ENCODE measurements at regions not wholly inside any gene's neighbourhood (a gene's known extent, or its start where the extent isn't known, plus 50 kb on each side); places are given as distances from the start of the nearest gene placed in this dataset.

GRCh38 chr18:47758000-47758399, 172.5 kb downstream of the SMAD2 start:
- no peak for DNase-seq

DNA sequence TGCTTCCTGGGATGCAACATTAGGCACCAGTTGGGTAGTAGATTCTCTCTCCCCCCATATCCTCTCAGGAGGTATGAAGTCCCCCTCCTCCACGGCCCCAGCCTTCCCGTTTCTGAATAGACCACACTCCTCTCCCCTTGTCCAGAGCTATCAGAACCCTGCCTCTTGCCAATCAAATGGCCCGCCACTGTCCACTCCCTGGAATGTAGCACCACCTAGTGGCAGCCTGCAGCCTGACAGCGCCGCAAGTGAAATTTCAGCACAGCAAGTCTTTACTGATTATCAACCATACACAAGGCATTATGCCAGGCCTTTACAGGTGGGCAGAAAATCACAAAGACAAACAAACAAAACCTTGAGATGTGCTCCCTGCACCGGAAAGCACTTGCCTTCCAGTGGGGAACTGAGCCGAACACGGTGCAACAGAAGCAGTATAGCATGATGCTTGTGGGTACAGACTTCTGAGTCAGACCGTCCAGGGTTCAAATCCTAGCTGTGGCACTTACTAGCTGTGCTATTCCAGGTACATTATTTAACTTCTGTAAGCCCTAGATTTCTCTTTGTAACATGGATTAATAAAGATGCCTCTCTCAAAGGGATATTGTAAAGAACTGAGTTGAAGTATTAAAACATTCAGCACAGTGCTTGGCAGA, 174.0 kb downstream of the SMAD2 start:
- peak in 3 of 5 experiments; percentile 26 to 45 (median 34) for DNase-seq

DNA sequence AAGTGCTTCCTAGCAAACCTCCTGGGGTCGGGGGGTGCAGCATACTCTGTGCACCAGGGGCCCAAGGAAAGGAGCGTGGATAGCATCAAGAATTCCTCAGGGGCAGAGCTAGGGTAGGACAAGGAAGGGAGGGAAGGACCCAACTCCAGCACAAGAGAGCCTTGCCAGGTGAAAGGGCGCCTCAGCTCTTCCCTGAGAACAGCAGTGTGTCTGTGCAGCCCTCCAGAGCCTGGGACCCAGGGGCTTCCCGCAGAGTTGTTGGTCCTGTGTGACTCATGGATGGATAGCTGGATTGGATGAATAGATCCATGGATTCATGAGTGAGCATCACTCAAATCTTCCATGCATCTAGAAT, 175.4 kb downstream of the SMAD2 start:
- DNase-seq: no peak

DNA sequence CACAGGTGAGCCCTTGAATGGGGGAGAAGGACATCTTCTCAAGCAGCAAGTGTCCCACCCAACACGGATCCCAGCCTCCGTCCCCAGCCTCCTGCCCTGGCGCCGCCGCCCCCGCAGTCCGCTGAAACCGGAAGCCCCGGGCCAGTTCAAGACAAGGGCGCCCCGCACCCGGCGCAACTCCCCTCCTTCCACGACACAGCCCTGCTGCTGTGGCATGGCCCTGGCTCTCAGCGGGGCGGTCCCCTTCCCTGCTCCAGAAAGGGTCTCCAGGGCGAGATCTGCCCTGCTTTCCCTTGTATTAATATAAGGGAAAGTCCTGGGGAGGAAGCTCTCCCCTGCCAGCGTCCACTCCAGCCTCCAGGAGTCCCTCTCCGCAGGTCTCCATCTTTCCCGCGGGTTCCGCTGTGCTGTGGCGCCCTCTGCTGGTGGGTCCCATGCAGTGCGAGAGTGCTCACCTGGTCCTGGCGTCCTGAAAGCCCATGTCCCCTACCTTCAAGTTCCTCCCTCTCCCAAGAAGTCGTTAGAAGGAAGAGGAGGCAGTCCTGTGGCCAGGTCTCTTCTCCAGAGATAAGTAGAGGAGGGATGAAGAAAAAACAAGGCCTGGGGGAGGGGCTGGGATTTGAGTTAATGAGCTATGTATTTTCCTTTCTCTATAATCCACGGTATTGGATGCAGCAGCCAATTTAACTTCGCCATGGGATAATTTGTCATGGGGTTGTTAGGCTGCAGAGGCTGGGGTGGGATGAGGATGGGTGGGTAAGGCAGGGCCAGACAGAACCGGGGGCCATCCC, 176.0 kb downstream of the SMAD2 start:
- peak in 4 of 5 experiments; percentile 29 to 36 (median 34) for DNase-seq

DNA sequence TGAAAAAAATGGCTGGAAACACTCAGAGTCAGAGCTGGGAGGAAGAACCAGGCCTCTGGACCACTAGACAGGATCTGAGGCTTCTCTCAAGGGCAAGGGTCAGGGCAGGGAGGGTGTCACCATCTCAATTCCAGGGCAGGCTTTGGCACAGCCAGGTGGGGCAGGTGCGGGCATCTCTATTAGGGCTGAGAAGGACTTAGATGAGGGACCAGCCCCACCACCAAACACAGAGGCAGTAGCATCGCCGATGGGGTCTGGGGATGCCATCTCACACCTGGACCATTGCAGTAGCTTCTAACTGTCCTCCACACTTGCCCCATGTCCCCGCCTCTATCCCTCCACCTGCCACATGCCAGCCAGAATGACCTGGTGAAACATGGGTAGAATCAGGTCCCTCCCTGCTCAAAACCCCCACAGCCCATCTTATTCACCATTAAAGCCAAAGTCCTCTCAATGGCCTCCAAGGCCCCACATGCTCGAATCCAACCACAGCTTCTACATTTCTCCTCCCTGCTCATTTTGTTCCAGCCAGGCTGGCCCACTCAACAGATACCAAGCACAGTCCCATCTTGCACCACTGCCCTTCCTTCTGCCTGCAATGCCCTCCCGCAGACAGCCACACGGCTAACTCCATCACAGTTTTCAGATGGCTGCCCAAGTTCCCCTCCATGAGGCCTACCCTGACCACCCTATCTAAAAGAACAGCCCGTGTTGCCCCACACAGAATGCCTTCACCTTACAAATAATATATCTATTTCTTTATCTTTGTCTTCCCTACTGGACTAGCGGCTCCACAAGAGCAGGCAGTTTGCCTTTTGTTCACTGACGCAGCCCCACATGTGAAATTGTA, 177.4 kb downstream of the SMAD2 start:
- DNase-seq: no peak

GRCh38 chr18:47750889-47751423, 179.5 kb downstream of the SMAD2 start:
- no peak for DNase-seq

GRCh38 chr18:47749600-47749973, 180.9 kb downstream of the SMAD2 start:
- DNase-seq: no peak

- DNase-seq: peak; percentile 63 to 74 (median 71)
Measured at GRCh38 chr18:47748847-47749599, 181.4 kb downstream of the SMAD2 start.

DNA sequence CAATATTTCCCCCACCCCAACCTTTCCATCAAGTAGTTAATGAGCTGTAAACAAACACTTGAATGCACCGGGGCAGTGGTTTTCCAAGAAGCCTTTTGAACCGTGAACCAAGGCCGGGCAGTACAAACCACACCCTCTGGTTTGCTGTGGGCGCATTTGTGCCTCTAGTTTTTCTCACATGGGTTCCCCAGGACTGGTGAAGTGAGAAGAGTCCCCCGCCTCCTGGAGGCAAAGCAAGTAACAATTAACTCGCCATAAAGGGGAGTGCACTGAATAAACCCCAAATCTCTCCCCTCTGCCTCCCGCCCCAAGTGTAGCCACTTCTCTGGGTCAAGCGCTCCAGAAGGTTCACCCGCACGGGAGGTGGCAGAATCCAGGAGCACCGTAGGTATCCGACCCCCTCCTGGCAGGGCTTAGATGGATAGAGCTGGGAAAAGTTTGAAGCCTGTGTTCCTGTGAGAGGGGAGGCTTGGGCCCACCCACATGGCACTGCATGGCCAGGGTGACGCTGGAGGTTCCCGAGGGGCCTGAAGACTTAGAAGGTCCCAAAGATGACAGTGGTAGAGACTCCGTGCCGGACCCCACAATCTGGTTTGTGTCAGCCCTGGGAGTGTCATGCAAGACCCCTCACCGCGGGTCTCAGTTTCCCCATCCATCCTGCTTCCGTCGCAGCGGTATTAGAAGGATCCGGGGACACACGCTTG, 182.2 kb downstream of the SMAD2 start:
- DNase-seq: no peak

DNA sequence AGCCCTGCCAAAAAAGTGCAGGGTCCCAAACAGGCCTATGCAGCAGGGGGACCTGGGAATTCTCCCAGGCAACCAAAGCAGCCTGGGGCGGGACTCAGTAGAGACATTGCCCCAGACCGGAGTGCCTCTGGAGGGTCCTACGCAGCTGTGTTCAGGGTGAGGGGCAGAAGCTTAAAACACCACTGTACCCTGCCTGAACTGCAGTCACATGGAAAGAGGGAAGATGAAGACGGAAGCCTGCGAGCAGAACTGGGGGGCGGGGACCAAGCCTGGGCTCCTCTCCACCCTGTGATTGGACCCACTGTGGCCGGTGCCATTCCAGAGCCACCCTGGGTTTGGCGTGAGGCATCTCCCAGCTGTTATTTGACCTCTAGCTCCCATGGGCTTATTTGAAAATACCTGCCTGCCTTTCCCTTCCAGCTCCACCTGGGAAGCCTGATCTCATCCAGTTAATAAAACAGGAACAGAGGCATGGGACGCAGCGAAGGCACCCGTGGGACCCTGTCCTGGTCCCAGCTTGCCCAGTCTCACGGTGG, 183.1 kb downstream of the SMAD2 start:
- DNase-seq: no peak

GRCh38 chr18:47746615-47747014, 183.8 kb downstream of the SMAD2 start:
- no peak for DNase-seq

GRCh38 chr18:47745227-47745626, 185.2 kb downstream of the SMAD2 start:
- no peak for DNase-seq

- no peak for DNase-seq
Measured at GRCh38 chr18:47737956-47738355, 192.5 kb downstream of the SMAD2 start.

DNA sequence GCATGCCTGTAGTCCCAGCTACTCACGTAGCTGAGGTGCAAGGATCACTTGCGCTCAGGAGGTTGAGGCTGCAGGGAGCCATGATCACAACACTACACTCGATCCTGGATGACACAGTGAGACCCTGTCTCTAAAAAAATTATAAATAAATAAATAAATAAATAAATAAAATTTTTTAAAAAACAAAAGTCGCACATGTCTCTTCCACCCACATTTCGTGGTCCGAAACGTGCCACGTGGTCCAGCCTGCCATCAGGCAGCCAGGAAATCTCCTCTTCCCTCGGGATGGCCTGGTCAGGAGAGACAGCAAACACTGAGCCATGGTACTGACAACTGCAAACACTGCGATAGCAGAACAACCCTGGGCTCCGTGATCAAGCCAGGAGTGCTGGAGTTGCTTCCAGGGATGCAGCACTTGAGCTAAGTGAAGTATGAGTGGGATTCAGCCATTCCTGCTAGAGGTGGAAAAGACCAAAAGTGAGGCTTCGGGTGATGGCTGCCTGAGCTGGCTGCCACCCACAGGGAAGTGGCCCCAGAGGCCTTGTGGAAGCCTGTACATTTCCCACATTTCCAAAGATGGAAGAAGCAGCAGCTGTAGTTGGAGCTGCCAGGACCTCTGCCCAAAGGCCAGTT, 193.1 kb downstream of the SMAD2 start:
- no peak for DNase-seq

DNA sequence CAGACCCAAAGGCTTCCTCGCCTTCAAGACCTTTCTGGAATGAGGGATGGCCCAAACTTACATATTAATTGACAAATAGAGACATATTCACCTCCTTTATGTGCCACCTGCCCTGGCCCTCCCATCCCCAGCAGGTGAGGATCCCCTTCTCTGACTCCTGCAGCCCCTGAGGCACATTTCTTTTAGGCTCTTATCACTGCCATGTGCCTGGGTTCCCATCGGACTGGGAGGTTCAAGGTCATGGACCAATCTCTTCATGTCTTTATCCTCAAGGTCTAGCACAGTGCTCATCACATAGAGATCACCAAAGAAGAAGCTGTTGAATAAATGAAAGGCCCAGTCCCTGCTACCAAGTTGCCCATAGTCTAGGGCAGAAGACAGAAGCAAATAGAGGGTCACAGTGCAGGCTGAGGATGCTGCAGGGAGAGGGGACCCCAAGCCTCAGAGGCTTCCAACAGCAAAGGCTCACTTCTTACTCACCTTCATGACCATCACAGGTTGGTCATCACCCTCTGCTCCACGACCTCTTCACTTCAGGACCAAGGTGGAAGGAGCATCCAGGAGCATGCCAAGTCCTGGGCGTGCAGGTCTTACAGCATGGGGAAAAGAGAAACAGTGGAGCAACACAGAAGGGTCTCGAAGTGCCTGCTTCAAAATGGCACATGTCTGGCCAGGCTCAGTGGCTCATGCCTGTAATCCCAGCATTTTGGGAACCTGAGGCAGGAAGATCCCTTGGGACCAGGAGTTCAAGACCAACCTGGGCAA, 193.9 kb downstream of the SMAD2 start:
- DNase-seq: no peak

GRCh38 chr18:47735041-47735702, 195.3 kb downstream of the SMAD2 start:
- no peak for DNase-seq

DNA sequence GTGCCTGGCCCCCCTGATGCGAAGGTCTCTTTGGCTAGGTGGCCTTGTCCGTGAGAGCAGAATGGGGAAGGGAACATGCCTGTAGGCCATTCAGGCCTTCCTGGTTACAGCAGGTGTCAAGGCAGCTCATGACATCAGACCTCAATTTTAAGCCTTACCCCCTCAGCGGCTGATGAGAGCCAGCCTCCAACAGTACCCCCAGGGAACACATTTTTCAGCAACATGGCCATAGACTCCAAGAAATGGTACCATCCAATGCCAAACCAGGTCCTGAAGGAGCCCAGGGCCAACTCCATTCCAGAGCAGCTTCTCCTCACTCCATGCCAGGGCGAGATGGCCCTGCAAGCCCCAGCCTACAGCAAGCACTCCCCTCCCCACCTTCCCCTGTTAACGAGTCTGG, 199.2 kb downstream of the SMAD2 start:
- DNase-seq: no peak

DNA sequence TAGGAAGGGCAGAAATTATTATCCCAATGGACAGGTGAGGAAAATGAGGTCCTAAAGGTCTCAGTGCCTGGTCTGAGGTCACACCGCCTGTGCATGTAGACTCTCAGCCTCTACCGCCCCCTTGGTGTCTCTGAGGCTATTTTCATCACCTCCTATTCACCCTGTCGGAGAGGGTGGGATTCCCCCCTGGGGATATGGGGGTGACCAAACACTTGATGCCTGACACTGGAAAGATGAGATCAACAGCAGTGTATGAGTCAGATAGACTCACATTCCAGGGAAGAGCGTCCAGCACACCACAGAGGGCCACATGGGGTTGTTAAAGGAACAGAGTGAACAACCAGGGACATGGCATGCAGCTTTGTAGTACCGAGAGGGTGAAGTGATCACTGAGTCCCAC, 199.7 kb downstream of the SMAD2 start:
- DNase-seq: no peak

- DNase-seq: no peak
Measured at GRCh38 chr18:47729356-47729755, 201.1 kb downstream of the SMAD2 start.

DNA sequence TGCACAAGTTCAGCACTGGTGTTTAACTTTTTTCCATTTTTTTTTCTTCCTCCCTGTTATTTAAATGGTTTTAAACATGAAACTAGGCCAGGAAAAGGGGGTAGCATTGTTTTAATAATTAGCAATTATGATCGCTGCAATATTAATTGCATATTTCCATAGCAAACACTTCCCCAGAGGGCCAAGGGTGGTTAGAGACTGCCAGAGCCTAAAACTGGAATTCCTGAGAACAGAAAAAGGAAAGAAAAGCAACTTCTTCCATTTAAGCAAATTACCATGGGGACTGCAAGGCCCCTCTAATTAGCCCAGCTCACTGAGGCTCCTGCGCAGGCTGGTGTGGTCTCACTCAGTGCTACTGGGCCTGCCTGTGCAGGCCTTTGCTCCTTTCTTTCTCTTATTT, 201.5 kb downstream of the SMAD2 start:
- DNase-seq: no peak
